Suppressor macrophage treated with lipopolysaccharide for 4 hours (primary cell): ENCODE measurements at regions not wholly inside any gene's neighbourhood (a gene's known extent, or its start where the extent isn't known, plus 50 kb on each side); places are given as distances from the start of the nearest gene placed in this dataset.

ENCODE experiments used
- DNase-seq: peaks from one replicate; pipeline ENCODE4 v3.0.0-alpha.2; 2020

GRCh38 chr18:64981915-64982314 is 768.9 kb upstream of the CDH7 start:
- no peak for DNase-seq

- DNase-seq = no peak
These were observed 771.0 kb upstream of the CDH7 start for GRCh38 chr18:64979791-64980190.

- DNase-seq = no peak
These were observed 776.3 kb upstream of the CDH7 start for GRCh38 chr18:64974391-64975125.

GRCh38 chr18:64972545-64972944 is 778.3 kb upstream of the CDH7 start:
- no peak for DNase-seq

GRCh38 chr18:64966667-64967066 is 784.1 kb upstream of the CDH7 start:
- no peak for DNase-seq

GRCh38 chr18:64956465-64956864 is 794.3 kb upstream of the CDH7 start:
- DNase-seq = no peak

GRCh38 chr18:64949885-64950284 is 800.9 kb upstream of the CDH7 start:
- no peak for DNase-seq

GRCh38 chr18:64936671-64937070 is 787.8 kb upstream of the LINC00305 start:
- DNase-seq = no peak

- no peak for DNase-seq
These were observed 780.1 kb upstream of the LINC00305 start for GRCh38 chr18:64929036-64929435.

- no peak for DNase-seq
These were observed 771.2 kb upstream of the LINC00305 start for GRCh38 chr18:64919971-64920570.

GRCh38 chr18:64918851-64919250 is 770.0 kb upstream of the LINC00305 start:
- no peak for DNase-seq

- no peak for DNase-seq
These were observed 744.5 kb upstream of the LINC00305 start for GRCh38 chr18:64893349-64893748.

- DNase-seq = no peak
These were observed 740.1 kb upstream of the LINC00305 start for GRCh38 chr18:64888956-64889355.

GRCh38 chr18:64886995-64887394 is 738.1 kb upstream of the LINC00305 start:
- no peak for DNase-seq

GRCh38 chr18:64882896-64883295 is 734.0 kb upstream of the LINC00305 start:
- no peak for DNase-seq

GRCh38 chr18:64876833-64877232 is 727.9 kb upstream of the LINC00305 start:
- no peak for DNase-seq

GRCh38 chr18:64872710-64873458 is 724.0 kb upstream of the LINC00305 start:
- no peak for DNase-seq

- DNase-seq = no peak
These were observed 705.2 kb upstream of the LINC00305 start for GRCh38 chr18:64854112-64854511.

- no peak for DNase-seq
These were observed 703.4 kb upstream of the LINC00305 start for GRCh38 chr18:64852281-64852680.

- DNase-seq = no peak
These were observed 702.8 kb upstream of the LINC00305 start for GRCh38 chr18:64851726-64852125.

- no peak for DNase-seq
These were observed 701.9 kb upstream of the LINC00305 start for GRCh38 chr18:64850791-64851190.

GRCh38 chr18:64840911-64841701 is 692.2 kb upstream of the LINC00305 start:
- DNase-seq = no peak

GRCh38 chr18:64810354-64810753 is 661.5 kb upstream of the LINC00305 start:
- DNase-seq = no peak
